K562 (cell line): ENCODE measurements at regions not wholly inside any gene's neighbourhood (a gene's known extent, or its start where the extent isn't known, plus 50 kb on each side); places are given as distances from the start of the nearest gene placed in this dataset.

Experiments
- ATAC-seq: fragments of 200-7000 bp; cut with Tn5 transposase; 3 replicates; pipeline ENCODE4 v1.9.1; 2020; ENCODE audit warnings: moderate library complexity
- BruUV-seq: library from RNA; stranded (reverse); fragments of 400-500 nt; replicated peaks from 2 replicates; lab custom pipeline; 2021; lab: Mats Ljungman, UMichigan
- CTCF ChIA-PET: fragments of 300-600 bp; formaldehyde crosslinking; extraction: SDS; loops from one replicate; lab custom pipeline; 2021; ENCODE audit warnings: low intra/inter-chr PET ratio; lab: Yijun Ruan, JAX
- POLR2A ChIA-PET: fragments of 300-600, 350-650 bp; sonication (Branson Sonifier 250); formaldehyde crosslinking; extraction: SDS; loops from one replicate; lab custom pipeline; 2021; ENCODE audit warnings: antibody characterized with exemption, inconsistent platforms; lab: Yijun Ruan, JAX
- DNase-seq, 4 experiments: peaks; one replicate each; pipeline versions ENCODE4 v3.0.0 to v3.0.0-alpha.2; 2011 to 2018; ENCODE audit warnings: low spot score in 3 of 4, mixed read lengths in 3 of 4; ENCODE audit errors: extremely low read depth in 1 of 4
- FAIRE-seq: peaks from 2 replicates; lab custom pipeline; 2011; peaks lifted over from hg19 to GRCh38; lab: Jason Lieb, UNC
- H2AFZ ChIP-seq: 2 replicates; pipeline ENCODE4 v1.6.0; 2011; ENCODE audit warnings: low read depth, low read length, control low read depth, inconsistent platforms
- H3K27ac ChIP-seq: fragments of 200-600 bp; 3 replicates; pipeline ENCODE4 v1.8.0; 2011; ENCODE audit warnings: low read depth, mild to moderate bottlenecking, control low read depth, inconsistent platforms, low read length, moderate library complexity, mixed read lengths; ENCODE audit errors: extremely low read depth
- H3K27me3 ChIP-seq, 2 experiments: fragments of 300-600 bp in 1 of 2; 2 replicates in 1 of 2; 3 replicates in 1 of 2; pipeline versions ENCODE4 v1.6.0 to v1.8.0; 2011; ENCODE audit warnings: inconsistent platforms in 2 of 2, low read length in 2 of 2, mild to moderate bottlenecking in 1 of 2, mixed read lengths in 1 of 2, moderate library complexity in 1 of 2; ENCODE audit not compliant: control insufficient read depth in 2 of 2, insufficient read depth in 2 of 2
- H3K36me3 ChIP-seq: fragments of 300-600 bp; 3 replicates; pipeline ENCODE4 v1.8.0; 2011; ENCODE audit warnings: mild to moderate bottlenecking, low read length, inconsistent platforms; ENCODE audit not compliant: control insufficient read depth, insufficient read depth
- H3K4me1 ChIP-seq, 2 experiments: fragments of 200-600 bp in 1 of 2; replicated peaks in 1 of 2; 2 replicates in 1 of 2; 3 replicates in 1 of 2; pipeline versions ENCODE4 v1.5.1 to v1.8.0; 2011; ENCODE audit warnings: inconsistent platforms in 2 of 2, low read length in 2 of 2, mild to moderate bottlenecking in 1 of 2, mixed read lengths in 1 of 2, moderate library complexity in 1 of 2; ENCODE audit not compliant: control insufficient read depth in 2 of 2, insufficient read depth in 2 of 2
- H3K4me2 ChIP-seq: 2 replicates; pipeline ENCODE4 v1.6.1; 2011; ENCODE audit warnings: low read length, control low read depth, inconsistent platforms, mixed read lengths; ENCODE audit not compliant: insufficient read depth
- H3K4me3 ChIP-seq: fragments of 200-600 bp; sonication (generic), shearing (Covaris generic); 2 replicates; pipeline ENCODE4 v1.5.1; 2016; ENCODE audit warnings: control low read depth, inconsistent platforms
- H3K79me2 ChIP-seq: fragments of 200-600 bp; 3 replicates; pipeline ENCODE4 v1.8.0; 2011; ENCODE audit warnings: low read length, inconsistent platforms; ENCODE audit not compliant: control insufficient read depth, insufficient read depth
- H3K9ac ChIP-seq, 2 experiments: 2 replicates each; pipeline versions ENCODE4 v1.6.0 to v1.6.1; 2011; ENCODE audit warnings: low read depth in 2 of 2, low read length in 2 of 2, control low read depth in 1 of 2, inconsistent platforms in 1 of 2, mild to moderate bottlenecking in 1 of 2, mixed read lengths in 1 of 2; ENCODE audit not compliant: insufficient read depth in 1 of 2
- H3K9me1 ChIP-seq: one replicate; pipeline ENCODE4 v1.6.0; 2011; ENCODE audit warnings: inconsistent platforms, mild to moderate bottlenecking, low read length, moderate library complexity; ENCODE audit not compliant: control insufficient read depth, insufficient read depth
- H3K9me3 ChIP-seq: replicated peaks from 2 replicates; pipeline ENCODE4 v1.5.1; 2011; ENCODE audit warnings: low read depth, low read length, inconsistent platforms; ENCODE audit not compliant: control insufficient read depth, insufficient read depth
- H4K20me1 ChIP-seq: replicated peaks from 2 replicates; pipeline ENCODE4 v1.6.1; 2011; ENCODE audit warnings: low read length, inconsistent platforms, mixed read lengths; ENCODE audit not compliant: control insufficient read depth, insufficient read depth
- CBX8 ChIP-seq: fragments of 200-600 bp; sonication (generic); IDR thresholded peaks from 2 replicates; pipeline ENCODE4 v1.6.1; 2012; ENCODE audit warnings: borderline replicate concordance, mixed run types, low read depth, mild to moderate bottlenecking, moderate library complexity, mixed read lengths, low read length, control low read depth, inconsistent platforms; ENCODE audit not compliant: poor library complexity, severe bottlenecking; ENCODE audit errors: extremely low read depth
- CXXC5 ChIP-seq: fragments of 250-450 bp; sonication (Bioruptor Pico); IDR thresholded peaks from 2 replicates; pipeline ENCODE4 v1.8.0; 2022; ENCODE audit warnings: inconsistent platforms, mild to moderate bottlenecking, moderate library complexity
- E2F3 ChIP-seq: fragments of 250-450 bp; sonication (Bioruptor Pico); IDR thresholded peaks from 2 replicates; pipeline ENCODE4 v1.4.0; 2020; ENCODE audit warnings: mild to moderate bottlenecking
- FOXP1 ChIP-seq: sonication (generic); formaldehyde crosslinking; IDR thresholded peaks from 2 replicates; pipeline ENCODE4 v1.8.0; 2022; ENCODE audit warnings: mild to moderate bottlenecking, missing genetic modification reagents
- HIVEP1 ChIP-seq: fragments of 250-450 bp; sonication (Bioruptor Pico); IDR thresholded peaks from 2 replicates; pipeline ENCODE4 v1.4.0; 2020; ENCODE audit warnings: mild to moderate bottlenecking
- KLF10 ChIP-seq: fragments of 250-450 bp; sonication (Bioruptor Pico); IDR thresholded peaks from 2 replicates; pipeline ENCODE4 v1.6.1; 2021; ENCODE audit warnings: matching md5 sums
- MED1 ChIP-seq: sonication (generic); formaldehyde crosslinking; IDR thresholded peaks from 2 replicates; pipeline ENCODE4 v1.8.1; 2023; ENCODE audit warnings: missing genetic modification reagents, borderline replicate concordance
- MITF ChIP-seq: IDR thresholded peaks from 2 replicates; pipeline ENCODE4 v1.6.1; 2014; ENCODE audit warnings: antibody characterized with exemption
- PCBP1 ChIP-seq: fragments of 200-400 bp; formaldehyde crosslinking; IDR thresholded peaks from 2 replicates; pipeline ENCODE4 v1.6.1; 2018; ENCODE audit warnings: mild to moderate bottlenecking, low read depth, low read length; ENCODE audit not compliant: poor library complexity, severe bottlenecking
- SMARCA4 ChIP-seq: fragments of 450-650 bp; IDR thresholded peaks from 2 replicates; pipeline ENCODE4 v1.6.1; 2016
- SNAPC5 ChIP-seq: fragments of 250-450 bp; sonication (Bioruptor Pico); IDR thresholded peaks from 2 replicates; pipeline ENCODE4 v1.8.0; 2021; ENCODE audit warnings: moderate library complexity, mild to moderate bottlenecking, inconsistent platforms
- SREBF2 ChIP-seq: sonication (generic); formaldehyde crosslinking; IDR thresholded peaks from 2 replicates; pipeline ENCODE4 v1.4.0; 2020; ENCODE audit warnings: mild to moderate bottlenecking, missing genetic modification reagents
- TEAD2 ChIP-seq: fragments of 450-650 bp; IDR thresholded peaks from 2 replicates; pipeline ENCODE4 v1.6.1; 2016; ENCODE audit warnings: missing genetic modification characterization, control low read depth, missing compliant biosample characterization
- ZNF583 ChIP-seq: fragments of 250-450 bp; sonication (Bioruptor Pico); IDR thresholded peaks from 2 replicates; pipeline ENCODE4 v1.4.0; 2020
- ZNF695 ChIP-seq: fragments of 450-650 bp; formaldehyde crosslinking; IDR thresholded peaks from 2 replicates; pipeline ENCODE4 v1.4.0; 2020; ENCODE audit warnings: mild to moderate bottlenecking, moderate library complexity
- WGBS: fragments of 100-300 bp; shearing (Covaris generic); methylation state at CpG from one replicate; pipeline ENCODE4 v1.1.6; 2016; ENCODE audit warnings: low coverage, mixed read lengths; ENCODE audit not compliant: insufficient coverage; ENCODE audit errors: missing lambda C conversion rate; 5-methylcytosine and 5-hydroxymethylcytosine counted together
- in situ Hi-C: fragments of 300-500 bp; cut with MboI; formaldehyde crosslinking; loops from 4 replicates; pipeline ENCODE4 v1.15.0; 2018; ENCODE audit warnings: inconsistent platforms, mixed read lengths
- intact Hi-C: fragments of 100-400 bp; cut with micrococcal nuclease; formaldehyde crosslinking; loops from 2 replicates; pipeline ENCODE4 v1.14.2; 2022

- H4K20me1 ChIP-seq = no peaks in the 10 kb centered on the region
- H2AFZ ChIP-seq = no peak overlapping the region
- H3K27ac ChIP-seq = no peak overlapping the region
- intact Hi-C loops = no loop called here
- H3K4me2 ChIP-seq = no peak overlapping the region
- DNase-seq (no peak), ATAC-seq (peak; percentile 11; the same call in 2 of the 3 replicates), FAIRE-seq (no peak)
- POLR2A ChIA-PET = interaction anchor here (0.6 to 3.6 kb wide), 11 partner anchors 10 to 871 kb away, joined by 3 to 18 read pairs (median 4); no protein-coding TSS in a partner anchor
- no peaks in the 10 kb centered on the region; a peak in 1 of 5 replicates for H3K27me3 ChIP-seq
- TF ChIP-seq ZNF583 (CRISPR knock-in tag) (no peak), TEAD2 (tag) (no peak), SMARCA4 (no peak), SREBF2 (CRISPR knock-in tag) (no peak), SNAPC5 (CRISPR knock-in tag) (no peak), CBX8 (no peak), ZNF695 (CRISPR knock-in tag) (no peak), E2F3 (CRISPR knock-in tag) (no peak), HIVEP1 (CRISPR knock-in tag) (no peak), MED1 (CRISPR knock-in tag) (no peak), KLF10 (CRISPR knock-in tag) (no peak), FOXP1 (CRISPR knock-in tag) (no peak), MITF (no peak), PCBP1 (no peak), CXXC5 (CRISPR knock-in tag) (no peak)
- H3K9me1 ChIP-seq = peaks cover 3% of the 10 kb centered on the region
- peak overlapping the region in 1 of 2 experiments; percentile 47; a peak in 1 of 4 replicates for H3K9ac ChIP-seq
- no peaks in the 10 kb centered on the region for H3K79me2 ChIP-seq
- in situ Hi-C loops = no loop called here
- WGBS = 28% methylated on average over 11 of the region's 11 CpGs
- H3K4me1 ChIP-seq = peaks cover 0 to 6% of the 10 kb centered on the region in 2 experiments; a peak in 1 of 5 replicates
- BruUV-seq = no TSS peak
- no peaks in the 10 kb centered on the region for H3K36me3 ChIP-seq
- CTCF ChIA-PET = no interaction called here
- no peak overlapping the region for H3K4me3 ChIP-seq
- H3K9me3 ChIP-seq = no peaks in the 10 kb centered on the region
Observed at GRCh38 chr1:201608635-201609395, 69.9 kb downstream of the NAV1 start.
